Activated CD4-positive, alpha-beta T cell treated with anti-CD3 and anti-CD28 coated beads, Interleukin-2, Interleukin-4, amounts not matched to agents 100 ng/mL and 50 ng/mL, durations not matched to agents 16 hours and 8 hours (primary cell): ENCODE measurements at regions not wholly inside any gene's neighbourhood (a gene's known extent, or its start where the extent isn't known, plus 50 kb on each side); places are given as distances from the start of the nearest gene placed in this dataset.

Source experiments
- DNase-seq: peaks from one replicate; pipeline ENCODE4 v3.0.0-alpha.2; 2020; ENCODE audit warnings: low spot score

GRCh38 chr7:12783421-12784095 lies 96.1 kb downstream of the ARL4A start:
- no peak for DNase-seq

GRCh38 chr7:12785473-12785872 lies 98.0 kb downstream of the ARL4A start:
- no peak for DNase-seq

GRCh38 chr7:12786494-12786893 lies 99.1 kb downstream of the ARL4A start:
- DNase-seq: no peak

GRCh38 chr7:12788171-12788570 lies 100.7 kb downstream of the ARL4A start:
- no peak for DNase-seq

DNA sequence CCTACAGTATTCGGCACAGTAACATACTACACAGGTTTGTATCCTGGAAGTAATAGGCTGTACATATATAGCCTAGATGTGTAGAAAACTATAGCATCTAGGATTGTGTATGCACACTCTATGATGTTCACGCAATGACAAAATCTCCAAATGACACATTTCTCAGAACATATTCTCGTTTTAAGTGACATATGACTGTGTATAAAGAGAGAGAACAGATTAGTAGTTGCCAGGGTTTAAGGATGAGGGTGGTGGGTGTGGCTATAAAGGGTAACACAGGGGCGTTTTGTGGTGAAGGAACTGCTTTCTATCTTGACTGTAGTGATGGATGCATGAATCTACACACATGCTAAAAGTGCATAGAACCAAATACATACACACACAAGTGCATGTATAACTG lies 101.2 kb downstream of the ARL4A start:
- peak; percentile 12 for DNase-seq

DNA sequence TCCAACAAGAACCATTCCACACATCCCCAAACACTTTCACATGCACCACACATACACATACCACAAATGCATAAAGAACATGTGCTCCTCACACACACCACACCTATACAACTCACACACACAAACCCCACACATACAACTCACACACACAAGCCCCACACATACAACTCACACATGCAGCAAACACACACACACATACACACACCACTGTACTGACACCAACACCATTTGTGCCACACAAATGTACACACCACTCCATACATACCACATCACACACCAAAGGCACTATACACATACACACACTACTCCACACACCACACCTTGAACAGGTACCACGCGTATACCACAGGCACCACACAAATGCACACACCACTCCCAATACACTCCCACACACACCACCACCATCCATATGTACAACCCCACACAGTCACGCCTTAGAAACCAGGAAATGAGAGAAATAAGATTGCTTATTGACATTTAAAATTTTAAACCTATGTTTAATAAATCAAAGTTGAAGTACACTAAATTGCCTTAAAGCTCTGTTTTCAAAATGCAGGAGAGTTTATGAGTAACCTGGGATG lies 107.4 kb downstream of the ARL4A start:
- DNase-seq: no peak

DNA sequence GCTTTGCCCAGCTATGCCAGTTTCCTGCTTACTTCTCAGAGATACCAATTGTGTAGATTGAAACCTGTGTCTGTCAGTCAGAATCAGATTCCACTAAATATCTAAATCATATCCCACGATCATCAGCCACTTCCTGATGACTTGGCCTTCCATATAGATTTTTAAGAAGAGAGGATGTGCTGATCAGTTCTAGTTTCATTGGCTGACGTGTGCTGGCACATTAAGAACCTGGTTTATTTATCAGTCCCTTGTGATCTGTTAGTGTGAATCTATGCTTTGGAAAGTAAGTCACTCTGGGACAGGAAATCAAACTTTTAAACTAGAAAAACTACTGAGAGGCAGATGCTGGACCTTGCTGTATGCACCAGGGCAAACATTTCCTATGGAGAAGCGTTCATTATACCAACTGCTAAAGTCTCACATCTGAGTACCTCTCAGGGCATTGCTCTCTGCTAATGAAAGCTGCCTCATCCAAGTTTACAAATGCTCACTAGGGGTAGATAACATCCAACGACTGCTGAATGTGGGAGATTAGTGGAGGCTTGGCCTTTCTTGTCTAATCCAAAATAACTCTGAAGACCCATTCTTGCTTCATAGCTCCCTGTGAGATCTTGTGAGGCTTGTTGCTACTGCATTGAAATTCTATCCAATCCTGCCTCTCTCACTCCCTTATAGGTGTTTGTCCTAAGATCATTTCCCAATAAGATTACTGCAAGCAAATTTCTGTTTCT lies 109.1 kb downstream of the ARL4A start:
- DNase-seq: no peak

DNA sequence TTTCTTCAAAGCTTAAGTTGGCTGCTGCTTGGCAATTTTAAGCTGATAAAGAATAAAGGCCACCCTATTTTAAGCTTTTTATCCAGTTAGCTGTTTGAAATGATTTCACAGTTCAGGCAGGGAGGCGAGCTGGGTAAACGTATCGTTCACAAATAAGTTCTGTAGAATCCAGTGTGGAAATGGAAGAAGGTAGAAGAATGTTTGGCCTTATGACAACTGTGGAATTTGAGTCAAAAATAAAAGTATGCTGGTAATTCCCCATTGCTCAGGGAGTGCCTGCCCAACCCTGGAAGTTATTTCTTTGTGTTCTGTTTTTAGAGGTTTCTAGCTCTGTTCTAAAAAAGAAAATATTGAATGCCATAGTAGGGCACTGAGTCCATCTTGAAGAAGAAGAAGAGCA lies 113.1 kb downstream of the ARL4A start:
- no peak for DNase-seq

- no peak for DNase-seq
Measured at GRCh38 chr7:12801107-12801506, 113.7 kb downstream of the ARL4A start.

DNA sequence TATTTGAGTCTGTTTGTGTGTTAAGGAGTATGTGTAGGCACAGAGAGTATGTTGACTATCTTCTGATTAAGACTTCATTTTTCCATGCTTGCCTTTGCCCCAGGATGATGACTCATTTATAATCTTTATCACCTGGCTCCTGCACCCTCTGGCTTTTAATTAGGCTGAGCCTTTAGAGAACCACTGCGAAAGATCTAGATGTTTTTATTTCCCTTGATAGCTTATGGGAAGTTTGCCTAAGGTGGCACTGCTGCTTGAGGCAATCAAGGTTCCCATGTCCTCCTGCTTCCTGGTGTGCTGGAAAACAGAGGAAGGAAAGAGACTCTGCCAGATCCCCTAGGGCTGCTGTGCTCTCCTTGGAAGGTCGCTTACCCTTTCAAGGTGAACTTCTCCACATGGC lies 114.6 kb downstream of the ARL4A start:
- DNase-seq: no peak

- DNase-seq: no peak
Measured at GRCh38 chr7:12803542-12803941, 116.1 kb downstream of the ARL4A start.

DNA sequence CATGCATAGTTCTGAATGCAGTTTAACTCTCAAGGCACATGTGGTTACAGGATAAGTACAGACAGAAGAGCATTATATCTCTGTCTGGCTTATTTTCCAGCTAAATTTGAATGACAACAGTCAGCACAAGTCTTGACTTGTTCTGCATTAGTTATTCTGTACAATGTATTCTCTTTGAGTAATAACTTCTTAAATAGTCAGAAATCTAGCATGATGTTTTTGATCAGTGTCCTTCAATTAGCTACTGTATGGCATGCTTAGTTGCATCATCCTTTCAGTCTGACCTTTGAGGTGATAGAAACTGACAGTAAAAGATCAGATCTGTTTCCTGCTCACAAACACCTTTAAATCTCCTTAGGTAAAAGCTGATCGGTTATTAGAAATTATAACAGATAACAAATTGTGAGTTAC lies 118.1 kb downstream of the ARL4A start:
- DNase-seq: no peak

DNA sequence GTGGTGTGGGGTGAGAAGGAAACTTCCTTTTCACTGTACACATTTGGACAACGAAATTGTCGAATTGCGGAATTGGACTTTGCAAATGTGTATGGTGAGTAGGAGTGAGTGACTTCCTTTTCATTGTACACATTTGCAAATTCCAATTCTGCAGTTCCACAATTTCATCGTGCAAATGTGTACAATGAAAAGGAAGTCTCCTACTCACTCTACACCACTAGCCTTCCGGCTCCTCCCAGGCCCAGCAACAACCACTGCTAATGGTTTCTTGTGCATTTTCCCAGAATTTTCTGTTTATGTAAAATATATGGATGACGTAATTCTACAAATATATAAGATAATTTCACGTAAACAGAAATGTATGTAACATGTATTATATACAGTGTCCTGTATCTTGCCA lies 118.5 kb downstream of the ARL4A start:
- no peak for DNase-seq

GRCh38 chr7:12809476-12809875 lies 122.0 kb downstream of the ARL4A start:
- DNase-seq: no peak

DNA sequence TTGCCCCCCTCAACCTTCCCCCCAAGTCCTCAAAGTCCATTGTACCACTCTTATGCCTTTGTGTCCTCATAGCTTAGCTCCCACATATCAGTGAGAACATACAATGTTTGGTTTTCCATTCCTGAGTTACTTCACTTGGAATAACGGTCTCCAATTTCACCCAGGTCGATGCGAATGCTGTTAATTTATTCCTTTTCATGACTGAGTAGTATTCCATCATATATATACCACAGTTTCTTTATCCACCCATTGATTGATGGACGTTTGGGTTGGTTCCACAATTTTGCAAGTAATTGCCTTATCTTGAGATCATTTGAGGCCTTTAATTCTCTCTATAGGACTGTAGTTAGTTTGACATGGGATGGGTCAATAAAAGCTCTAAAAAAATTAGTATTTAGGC lies 124.7 kb downstream of the ARL4A start:
- no peak for DNase-seq

GRCh38 chr7:12814107-12814506 lies 126.7 kb downstream of the ARL4A start:
- DNase-seq: no peak

GRCh38 chr7:12814828-12815227 lies 127.4 kb downstream of the ARL4A start:
- no peak for DNase-seq

GRCh38 chr7:12815426-12815825 lies 128.0 kb downstream of the ARL4A start:
- DNase-seq: no peak

GRCh38 chr7:12815871-12816270 lies 128.4 kb downstream of the ARL4A start:
- DNase-seq: no peak

DNA sequence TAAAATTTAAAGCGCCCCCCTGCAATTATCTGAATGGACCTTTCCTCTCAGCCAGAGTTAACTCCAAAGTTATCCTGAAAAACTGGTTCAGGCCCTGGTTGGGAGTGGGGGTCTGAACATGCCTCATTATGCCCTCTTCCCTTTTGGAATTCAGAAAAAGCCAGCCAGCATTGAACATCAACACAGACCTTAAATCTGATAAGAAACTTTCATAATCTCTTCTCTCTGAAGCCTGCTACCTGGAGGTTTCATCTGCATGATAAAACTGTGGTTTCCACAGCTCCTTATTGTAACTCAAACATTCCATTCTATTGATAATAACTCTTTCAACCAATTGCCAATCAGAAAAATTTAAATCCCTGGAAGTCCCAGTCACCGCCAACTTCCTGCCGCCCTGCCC lies 133.3 kb downstream of the ARL4A start:
- no peak for DNase-seq

- DNase-seq: no peak
Measured at GRCh38 chr7:12821746-12822145, 134.3 kb downstream of the ARL4A start.

- DNase-seq: no peak
Measured at GRCh38 chr7:12826079-12826478, 138.6 kb downstream of the ARL4A start.

DNA sequence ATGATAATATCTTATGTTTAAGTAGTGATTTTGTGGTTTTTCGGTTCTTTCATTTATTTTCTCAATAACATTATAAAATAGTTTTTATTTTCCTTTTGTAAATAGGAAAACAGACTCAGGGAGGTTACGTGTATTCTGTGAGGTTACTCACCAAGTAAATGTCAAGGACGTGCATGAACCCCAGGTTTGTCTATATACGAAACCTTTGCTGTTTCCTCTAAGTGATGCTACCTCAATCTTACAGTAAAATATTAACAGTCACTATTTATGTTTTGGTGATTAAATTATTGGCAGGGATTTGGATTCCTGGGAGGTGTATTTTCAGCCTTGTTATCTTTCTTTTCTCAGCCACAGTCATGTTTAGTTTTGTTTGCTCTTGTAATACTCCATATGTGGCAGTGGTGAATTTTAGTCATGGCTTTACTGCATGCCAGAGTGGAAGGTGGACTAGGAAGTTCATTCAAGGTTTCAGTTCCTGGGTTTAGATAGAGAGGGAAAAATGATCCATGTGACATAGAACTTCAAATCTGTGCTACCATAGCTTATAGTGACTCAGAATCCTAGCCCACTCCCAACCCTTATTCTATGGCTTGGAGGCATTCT lies 139.9 kb downstream of the ARL4A start:
- no peak for DNase-seq
